Stomach (tissue), 8 donors: ENCODE measurements at regions not wholly inside any gene's neighbourhood (a gene's known extent, or its start where the extent isn't known, plus 50 kb on each side); places are given as distances from the start of the nearest gene placed in this dataset.

Experiments used
- DNase-seq, 2 donors: peaks; one replicate each; pipeline versions ENCODE4 v3.0.0 to v3.0.0-alpha.2; 2013 to 2019
- H3K27ac ChIP-seq, 5 donors: fragments of 200-600 bp in 4 of 5; sonication (generic) in 4 of 5; one replicate each; pipeline ENCODE4 v1.5.1; 2013 to 2019; ENCODE audit warnings: mild to moderate bottlenecking in 1 of 5, moderate library complexity in 1 of 5
- H3K27me3 ChIP-seq, 3 donors: fragments of 200-600 bp; sonication (generic); one replicate each; pipeline ENCODE4 v1.5.1; 2017 to 2019; ENCODE audit warnings: mixed run types in 1 of 3
- H3K36me3 ChIP-seq, 4 donors: fragments of 200-600 bp; sonication (generic); 1 replicate in 3 of 4; 2 replicates in 1 of 4; pipeline ENCODE4 v1.5.1; 2016 to 2019
- H3K4me1 ChIP-seq, 4 donors: fragments of 200-600 bp; sonication (generic); one replicate each; pipeline ENCODE4 v1.5.1; 2016 to 2019
- H3K4me3 ChIP-seq, 4 donors: fragments of 200-600 bp; sonication (generic) in 3 of 4; one replicate each; pipeline ENCODE4 v1.5.1; 2016 to 2019; ENCODE audit warnings: mild to moderate bottlenecking in 1 of 4
- H3K9me3 ChIP-seq, 4 donors: fragments of 200-600 bp; sonication (generic); one replicate each; pipeline ENCODE4 v1.5.1; 2016 to 2019
- CTCF ChIP-seq, 7 experiments: fragments of 450-650 bp in 4 of 7; fragments of 200-600 bp in 3 of 7; sonication (generic) in 3 of 7; IDR thresholded peaks; one replicate each; pipeline ENCODE4 v1.5.1; 2016 to 2019; ENCODE audit warnings: antibody characterized with exemption in 7 of 7, control low read depth in 2 of 7, mild to moderate bottlenecking in 1 of 7
- EP300 ChIP-seq: sonication (generic); formaldehyde crosslinking; IDR thresholded peaks from one replicate; pipeline ENCODE4 v1.6.1; 2017; ENCODE audit warnings: antibody characterized with exemption
- POLR2A ChIP-seq, 4 donors: fragments of 450-650 bp; IDR thresholded peaks; one replicate each; pipeline ENCODE4 v1.6.1; 2016; ENCODE audit warnings: antibody characterized with exemption in 4 of 4, control low read depth in 2 of 4, mild to moderate bottlenecking in 1 of 4, moderate library complexity in 1 of 4
- POLR2AphosphoS5 ChIP-seq, 3 donors: sonication (generic); formaldehyde crosslinking; IDR thresholded peaks; one replicate each; pipeline ENCODE4 v1.6.1; 2016; ENCODE audit warnings: antibody characterized with exemption in 3 of 3
- WGBS, 5 donors: extraction: QIAGEN DNeasy Blood & Tissue Kit in 3 of 5; methylation state at CpG; one replicate each; pipeline versions ENCODE4 v1.1.5 to v1.1.7; 2013 to 2018; 5-methylcytosine and 5-hydroxymethylcytosine counted together
- intact Hi-C: fragments of 100-400 bp; cut with DNase I; formaldehyde crosslinking; loops from one replicate; pipeline ENCODE4 v1.15.1; 2023; ENCODE audit warnings: low total_unique reads
- donor health status: healthy with polysubstance abuse.
- donor health status: Bipolar disorder and iron deficiency.
- donor health status: healthy.

- intact Hi-C loops = no loop called here
- no peaks in the 10 kb centered on the region for H3K36me3 ChIP-seq
- no peak overlapping the region for H3K4me3 ChIP-seq
- H3K9me3 ChIP-seq = no peaks in the 10 kb centered on the region
- peak in 1 of 2 donors; percentile 44 for DNase-seq
- peaks cover 0 to 3% (median 0%) of the 10 kb centered on the region in 4 donors for H3K4me1 ChIP-seq
- H3K27me3 ChIP-seq = no peaks in the 10 kb centered on the region
- TF ChIP-seq CTCF (IDR thresholded peaks at IDR 0.05) (no peak), EP300 (no peak), POLR2A (IDR thresholded peaks at IDR 0.05) (no peak), POLR2AphosphoS5 (IDR thresholded peaks at IDR 0.05) (no peak)
- WGBS, 5 donors = 82 to 89% (median 87%) methylated on average over 5 of the region's 5 CpGs
- no peak overlapping the region for H3K27ac ChIP-seq
These were observed 283.0 kb downstream of the TCF7L2 start for GRCh38 chr10:113232928-113233511.

GRCh38 chr10:113234481-113234880, 284.4 kb downstream of the TCF7L2 start:
- Histone ChIP-seq H3K4me3 (no peak overlapping the region), H3K36me3 (no peaks in the 10 kb centered on the region), H3K4me1 (no peaks in the 10 kb centered on the region), H3K9me3 (no peaks in the 10 kb centered on the region), H3K27ac (no peak overlapping the region), H3K27me3 (no peaks in the 10 kb centered on the region)
- TF ChIP-seq CTCF (IDR thresholded peaks at IDR 0.05) = no peak
- no peak for TF ChIP-seq POLR2AphosphoS5 (IDR thresholded peaks at IDR 0.05)
- no peak for TF ChIP-seq EP300
- TF ChIP-seq POLR2A (IDR thresholded peaks at IDR 0.05) = no peak
- intact Hi-C loops = no loop called here
- DNase-seq = no peak
- 95 to 100% (median 97%) methylated on average over 3 of the region's 3 CpGs for WGBS, 5 donors

- intact Hi-C loops = no loop called here
- Histone ChIP-seq H3K36me3 (no peaks in the 10 kb centered on the region), H3K27ac (no peak overlapping the region), H3K9me3 (no peaks in the 10 kb centered on the region), H3K4me3 (no peak overlapping the region), H3K27me3 (no peaks in the 10 kb centered on the region), H3K4me1 (no peaks in the 10 kb centered on the region)
- no peak for DNase-seq
- WGBS, 5 donors = 86 to 96% (median 94%) methylated on average over 4 of the region's 4 CpGs
- no peak for TF ChIP-seq POLR2A (IDR thresholded peaks at IDR 0.05)
- no peak for TF ChIP-seq POLR2AphosphoS5 (IDR thresholded peaks at IDR 0.05)
- TF ChIP-seq CTCF (IDR thresholded peaks at IDR 0.05) = no peak
- TF ChIP-seq EP300 = no peak
These were observed 285.5 kb downstream of the TCF7L2 start for GRCh38 chr10:113235508-113235907.

GRCh38 chr10:113236998-113237397, 287.0 kb downstream of the TCF7L2 start:
- H3K4me3 ChIP-seq = no peak overlapping the region
- H3K36me3 ChIP-seq = no peaks in the 10 kb centered on the region
- no peak for DNase-seq
- no peaks in the 10 kb centered on the region for H3K9me3 ChIP-seq
- H3K4me1 ChIP-seq = no peaks in the 10 kb centered on the region
- intact Hi-C loops = no loop called here
- no peak overlapping the region for H3K27ac ChIP-seq
- TF ChIP-seq POLR2AphosphoS5 (IDR thresholded peaks at IDR 0.05) = no peak
- no peak for TF ChIP-seq CTCF (IDR thresholded peaks at IDR 0.05)
- TF ChIP-seq EP300 = no peak
- TF ChIP-seq POLR2A (IDR thresholded peaks at IDR 0.05) = no peak
- WGBS, 5 donors = 88 to 93% (median 90%) methylated on average over 5 of the region's 5 CpGs
- no peaks in the 10 kb centered on the region for H3K27me3 ChIP-seq
